Loucy (cell line): ENCODE measurements at regions not wholly inside any gene's neighbourhood (a gene's known extent, or its start where the extent isn't known, plus 50 kb on each side); places are given as distances from the start of the nearest gene placed in this dataset.
"Not testable (repeated sequence)": the region's sequence is repeated elsewhere in the genome, so short reads cannot be mapped to it uniquely, and the experiment has no call there.

Source experiments
- H2AFZ ChIP-seq: fragments of 200-600 bp; sonication (generic); 2 replicates; pipeline ENCODE4 v1.6.0; 2016; ENCODE audit warnings: antibody characterized with exemption, mild to moderate bottlenecking, low read length, moderate library complexity
- H3F3A ChIP-seq: fragments of 200-600 bp; 2 replicates; pipeline ENCODE4 v1.6.0; 2016; ENCODE audit warnings: antibody characterized with exemption, low read depth, mild to moderate bottlenecking
- H3K27me3 ChIP-seq: fragments of 200-600 bp; sonication (generic); 2 replicates; pipeline ENCODE4 v1.6.1; 2014; ENCODE audit warnings: low read length, mild to moderate bottlenecking; ENCODE audit not compliant: insufficient read depth, poor library complexity, severe bottlenecking
- H3K36me3 ChIP-seq: fragments of 200-600 bp; sonication (generic); 2 replicates; pipeline ENCODE4 v1.6.1; 2016; ENCODE audit warnings: low read length; ENCODE audit not compliant: insufficient read depth
- H3K4me1 ChIP-seq: fragments of 200-600 bp; sonication (generic); 2 replicates; pipeline ENCODE4 v1.5.1; 2014; ENCODE audit warnings: low read length, mild to moderate bottlenecking; ENCODE audit not compliant: insufficient read depth, poor library complexity, severe bottlenecking
- H3K4me2 ChIP-seq: fragments of 200-600 bp; sonication (generic); 2 replicates; pipeline ENCODE4 v1.6.0; 2014; ENCODE audit warnings: antibody characterized with exemption, low read length, low read depth, mild to moderate bottlenecking; ENCODE audit not compliant: poor library complexity, severe bottlenecking
- H3K4me3 ChIP-seq: fragments of 200-600 bp; sonication (generic); 2 replicates; pipeline ENCODE4 v1.5.1; 2014; ENCODE audit warnings: low read length, mild to moderate bottlenecking, mixed read lengths; ENCODE audit not compliant: poor library complexity, severe bottlenecking
- H3K79me2 ChIP-seq: fragments of 200-600 bp; sonication (generic); 2 replicates; pipeline ENCODE4 v1.6.1; 2014; ENCODE audit warnings: low read length; ENCODE audit not compliant: insufficient read depth
- H3K9ac ChIP-seq: fragments of 200-600 bp; sonication (generic); 2 replicates; pipeline ENCODE4 v1.6.0; 2014; ENCODE audit warnings: mild to moderate bottlenecking, low read depth, low read length, moderate library complexity; ENCODE audit not compliant: poor library complexity, severe bottlenecking
- H3K9me2 ChIP-seq: fragments of 200-600 bp; sonication (generic); replicated peaks from 2 replicates; pipeline ENCODE4 v1.6.1; 2016; ENCODE audit warnings: low read depth, low read length, mixed read lengths
- H3K9me3 ChIP-seq: fragments of 200-600 bp; sonication (generic); 2 replicates; pipeline ENCODE4 v1.6.1; 2014; ENCODE audit warnings: mild to moderate bottlenecking, antibody characterized with exemption, low read length, low read depth; ENCODE audit not compliant: insufficient read depth
- H4K20me1 ChIP-seq: fragments of 200-600 bp; sonication (generic); 2 replicates; pipeline ENCODE4 v1.6.0; 2014; ENCODE audit warnings: antibody characterized with exemption, low read length, mild to moderate bottlenecking; ENCODE audit not compliant: insufficient read depth, poor library complexity, severe bottlenecking
- EZH2phosphoT487 ChIP-seq: fragments of 200-600 bp; IDR thresholded peaks from 2 replicates; pipeline ENCODE4 v1.6.1; 2018; ENCODE audit warnings: antibody characterized with exemption, mild to moderate bottlenecking, moderate library complexity, borderline replicate concordance
- TF ChIP-seq, protein P1 (sequence below): fragments of 200-600 bp; sonication (generic); conservative IDR thresholded peaks from 2 replicates; pipeline ENCODE4 v1.5.1; 2014; ENCODE audit warnings: mild to moderate bottlenecking, antibody characterized with exemption, low read length

DNA sequence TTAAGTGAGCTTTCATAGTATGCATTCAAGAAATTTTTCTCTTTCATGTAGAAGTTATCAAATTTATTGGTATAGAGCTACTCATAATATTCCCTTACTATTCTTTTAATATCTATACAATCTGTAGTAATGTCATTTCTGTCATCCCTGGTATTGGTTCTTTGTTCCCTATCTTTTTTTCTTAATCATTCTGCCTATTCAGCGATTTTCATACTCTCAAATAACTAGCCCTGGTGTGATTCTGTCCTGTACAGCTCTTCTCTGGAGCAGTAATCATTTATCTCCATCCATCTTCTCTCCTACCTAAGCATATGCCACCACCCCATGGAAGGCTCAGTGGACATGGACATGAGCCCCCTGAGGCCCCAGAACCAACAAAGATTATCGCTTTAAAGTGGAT, 213.2 kb upstream of the NEBL start:
- Histone ChIP-seq H3K36me3 (no peaks in the 10 kb centered on the region), H2AFZ (no peak overlapping the region), H3K4me2 (no peak overlapping the region), H3K4me1 (no peaks in the 10 kb centered on the region), H3K9me2 (no peaks in the 10 kb centered on the region), H3K79me2 (no peaks in the 10 kb centered on the region), H3K27me3 (no peaks in the 10 kb centered on the region), H3K9me3 (no peaks in the 10 kb centered on the region), H3F3A (no peaks in the 10 kb centered on the region), H4K20me1 (no peaks in the 10 kb centered on the region), H3K4me3 (no peak overlapping the region), H3K9ac (no peak overlapping the region)
- TF ChIP-seq, protein P1, sequence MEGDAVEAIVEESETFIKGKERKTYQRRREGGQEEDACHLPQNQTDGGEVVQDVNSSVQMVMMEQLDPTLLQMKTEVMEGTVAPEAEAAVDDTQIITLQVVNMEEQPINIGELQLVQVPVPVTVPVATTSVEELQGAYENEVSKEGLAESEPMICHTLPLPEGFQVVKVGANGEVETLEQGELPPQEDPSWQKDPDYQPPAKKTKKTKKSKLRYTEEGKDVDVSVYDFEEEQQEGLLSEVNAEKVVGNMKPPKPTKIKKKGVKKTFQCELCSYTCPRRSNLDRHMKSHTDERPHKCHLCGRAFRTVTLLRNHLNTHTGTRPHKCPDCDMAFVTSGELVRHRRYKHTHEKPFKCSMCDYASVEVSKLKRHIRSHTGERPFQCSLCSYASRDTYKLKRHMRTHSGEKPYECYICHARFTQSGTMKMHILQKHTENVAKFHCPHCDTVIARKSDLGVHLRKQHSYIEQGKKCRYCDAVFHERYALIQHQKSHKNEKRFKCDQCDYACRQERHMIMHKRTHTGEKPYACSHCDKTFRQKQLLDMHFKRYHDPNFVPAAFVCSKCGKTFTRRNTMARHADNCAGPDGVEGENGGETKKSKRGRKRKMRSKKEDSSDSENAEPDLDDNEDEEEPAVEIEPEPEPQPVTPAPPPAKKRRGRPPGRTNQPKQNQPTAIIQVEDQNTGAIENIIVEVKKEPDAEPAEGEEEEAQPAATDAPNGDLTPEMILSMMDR: no peak
- no peak for TF ChIP-seq EZH2phosphoT487

DNA sequence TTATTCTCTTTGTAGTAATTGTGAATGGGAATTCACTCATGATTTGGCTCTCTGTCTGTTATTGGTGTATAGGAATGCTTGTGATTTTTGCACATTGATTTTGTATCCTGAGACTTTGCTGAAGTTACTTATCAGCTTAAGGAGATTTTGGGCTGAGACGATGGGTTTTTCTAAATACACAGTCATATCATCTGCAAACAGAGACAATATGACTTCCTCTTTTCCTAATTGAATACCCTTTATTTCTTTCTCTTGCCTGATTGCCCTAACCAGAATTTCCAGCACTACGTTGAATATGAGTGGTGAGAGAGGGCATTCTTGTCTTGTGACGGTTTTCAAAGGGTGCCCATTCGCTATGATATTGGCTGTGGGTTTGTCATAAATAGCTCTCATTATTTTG, 209.8 kb upstream of the NEBL start:
- not testable (repeated sequence) for H3K4me1 ChIP-seq, H3F3A ChIP-seq, H3K36me3 ChIP-seq, H2AFZ ChIP-seq, H3K9me2 ChIP-seq, H3K9me3 ChIP-seq, H4K20me1 ChIP-seq, H3K4me3 ChIP-seq, H3K9ac ChIP-seq, H3K4me2 ChIP-seq, H3K79me2 ChIP-seq, H3K27me3 ChIP-seq

DNA sequence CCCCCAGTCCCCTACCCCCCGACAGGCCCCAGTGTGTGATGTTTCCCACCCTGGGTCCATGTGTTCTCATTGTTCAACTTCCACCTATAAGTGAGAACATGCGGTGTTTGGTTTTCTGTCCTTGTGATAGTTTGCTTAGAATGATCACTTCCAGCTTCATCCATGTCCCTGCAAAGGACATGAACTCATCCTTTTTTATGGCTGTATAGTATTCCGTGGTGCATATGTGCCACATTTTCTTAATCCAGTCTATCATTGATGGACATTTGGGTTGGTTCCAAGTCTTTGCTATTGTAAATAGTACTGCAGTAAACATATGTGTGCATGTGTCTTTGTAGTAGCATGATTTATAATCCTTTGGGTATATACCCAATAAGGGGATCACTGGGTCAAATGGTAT, 208.2 kb upstream of the NEBL start:
- H2AFZ ChIP-seq, H3K9ac ChIP-seq, H3F3A ChIP-seq, H3K79me2 ChIP-seq, H3K9me2 ChIP-seq, H3K9me3 ChIP-seq, H3K4me1 ChIP-seq, H3K36me3 ChIP-seq, H4K20me1 ChIP-seq, H3K4me2 ChIP-seq, H3K27me3 ChIP-seq, H3K4me3 ChIP-seq: not testable (repeated sequence)

DNA sequence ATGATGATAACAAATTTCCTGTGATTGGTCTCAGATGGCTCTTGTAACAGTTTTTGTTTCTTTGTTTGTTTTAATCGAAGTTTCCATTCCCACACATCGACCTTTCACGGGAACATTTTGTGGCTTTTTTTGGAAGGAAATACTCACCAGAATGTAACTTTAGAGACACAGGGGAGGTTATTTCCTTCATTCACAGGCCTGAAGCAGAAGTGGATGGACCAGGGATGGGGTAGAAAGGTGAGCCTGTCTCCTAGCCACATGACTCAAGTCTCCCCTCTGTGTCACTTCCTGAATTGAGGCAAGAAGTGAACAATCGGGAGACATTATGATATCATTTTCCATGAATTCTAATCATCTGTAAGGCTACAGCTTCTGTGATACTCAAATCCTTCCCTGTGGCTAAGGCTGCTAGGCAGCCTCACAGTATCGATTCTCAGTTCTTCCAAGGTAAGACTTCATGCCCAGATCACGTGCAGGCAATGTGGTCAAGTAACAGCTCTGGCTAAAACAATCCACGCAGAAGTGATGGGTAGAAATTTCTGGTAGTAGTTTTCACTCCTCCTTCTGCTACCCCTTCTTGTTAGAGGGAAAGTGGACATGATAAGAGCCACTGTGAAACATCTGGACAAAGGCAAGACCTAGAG, 203.9 kb upstream of the NEBL start:
- Histone ChIP-seq H2AFZ (no peak overlapping the region), H3K27me3 (no peaks in the 10 kb centered on the region), H3K4me1 (no peaks in the 10 kb centered on the region), H3F3A (no peaks in the 10 kb centered on the region), H3K9me3 (no peaks in the 10 kb centered on the region), H3K9me2 (no peaks in the 10 kb centered on the region), H3K79me2 (no peaks in the 10 kb centered on the region), H3K4me2 (no peak overlapping the region), H3K4me3 (no peak overlapping the region), H3K9ac (no peak overlapping the region), H4K20me1 (no peaks in the 10 kb centered on the region), H3K36me3 (no peaks in the 10 kb centered on the region)
- TF ChIP-seq, protein P1: no peak
- no peak for TF ChIP-seq EZH2phosphoT487
